ENCODE measurements at regions not wholly inside any gene's neighbourhood (a gene's known extent, or its start where the extent isn't known, plus 50 kb on each side); places are given as distances from the start of the nearest gene placed in this dataset.

GRCh38 chr2:150989969-150990368, 271.7 kb downstream of the RBM43 start:
- Histone ChIP-seq H3K36me3 (ENCODE audit: control insufficient read depth, insufficient read depth, low read length) (no peaks in the 10 kb centered on the region), H3K4me3 (replicated peaks; ENCODE audit: low read depth, low read length) (no peak overlapping the region), H3K27me3 (replicated peaks; ENCODE audit: control insufficient read depth, insufficient read depth, low read length) (no peaks in the 10 kb centered on the region; the same call in 1 of the 2 replicates)
- no peak for TF ChIP-seq CTCF (IDR thresholded peaks at IDR 0.05; ENCODE audit: insufficient read depth, low read length, poor library complexity, severe bottlenecking)
- no peak for DNase-seq (ENCODE audit: extremely low read depth, insufficient read length)

DNA sequence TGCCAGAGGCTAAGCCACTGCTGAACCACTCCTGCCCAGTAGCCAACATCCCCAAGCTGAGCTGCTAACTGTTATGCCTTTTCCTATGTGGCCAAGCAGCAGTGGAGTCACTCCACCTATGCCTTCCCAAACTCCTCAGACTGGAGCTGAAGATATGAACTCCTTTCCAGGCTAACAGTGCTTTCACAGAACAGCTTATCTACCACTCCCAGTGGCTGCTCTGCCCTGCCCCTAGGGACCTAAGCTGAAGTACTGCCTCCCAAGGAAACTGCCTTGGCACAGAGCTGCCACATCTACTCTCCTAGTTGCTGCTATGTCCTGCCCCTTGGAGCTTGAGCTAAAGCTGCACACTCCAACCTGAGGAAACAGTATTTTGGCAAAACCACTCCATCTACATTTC, 275.9 kb downstream of the RBM43 start:
- Histone ChIP-seq H3K36me3 (ENCODE audit: control insufficient read depth, insufficient read depth, low read length) (no peaks in the 10 kb centered on the region), H3K4me3 (replicated peaks; ENCODE audit: low read depth, low read length) (no peak overlapping the region), H3K27me3 (replicated peaks; ENCODE audit: control insufficient read depth, insufficient read depth, low read length) (no peaks in the 10 kb centered on the region; the same call in 1 of the 2 replicates)
- TF ChIP-seq CTCF (IDR thresholded peaks at IDR 0.05; ENCODE audit: insufficient read depth, low read length, poor library complexity, severe bottlenecking): no peak
- no peak for DNase-seq (ENCODE audit: extremely low read depth, insufficient read length)

GRCh38 chr2:150983314-150983897, 278.3 kb downstream of the RBM43 start:
- Histone ChIP-seq H3K4me3 (replicated peaks; ENCODE audit: low read depth, low read length) (no peak overlapping the region), H3K36me3 (ENCODE audit: control insufficient read depth, insufficient read depth, low read length) (no peaks in the 10 kb centered on the region), H3K27me3 (replicated peaks; ENCODE audit: control insufficient read depth, insufficient read depth, low read length) (no peaks in the 10 kb centered on the region; the same call in 1 of the 2 replicates)
- no peak for DNase-seq (ENCODE audit: extremely low read depth, insufficient read length)
- TF ChIP-seq CTCF (IDR thresholded peaks at IDR 0.05; ENCODE audit: insufficient read depth, low read length, poor library complexity, severe bottlenecking): no peak

- no peaks in the 10 kb centered on the region; the same call in 1 of the 2 replicates for H3K27me3 ChIP-seq (replicated peaks; ENCODE audit: control insufficient read depth, insufficient read depth, low read length)
- no peak overlapping the region for H3K4me3 ChIP-seq (replicated peaks; ENCODE audit: low read depth, low read length)
- no peak for TF ChIP-seq CTCF (IDR thresholded peaks at IDR 0.05; ENCODE audit: insufficient read depth, low read length, poor library complexity, severe bottlenecking)
- no peaks in the 10 kb centered on the region for H3K36me3 ChIP-seq (ENCODE audit: control insufficient read depth, insufficient read depth, low read length)
- DNase-seq (ENCODE audit: extremely low read depth, insufficient read length): no peak
Measured at GRCh38 chr2:150981826-150982225, 279.8 kb downstream of the RBM43 start.

DNA sequence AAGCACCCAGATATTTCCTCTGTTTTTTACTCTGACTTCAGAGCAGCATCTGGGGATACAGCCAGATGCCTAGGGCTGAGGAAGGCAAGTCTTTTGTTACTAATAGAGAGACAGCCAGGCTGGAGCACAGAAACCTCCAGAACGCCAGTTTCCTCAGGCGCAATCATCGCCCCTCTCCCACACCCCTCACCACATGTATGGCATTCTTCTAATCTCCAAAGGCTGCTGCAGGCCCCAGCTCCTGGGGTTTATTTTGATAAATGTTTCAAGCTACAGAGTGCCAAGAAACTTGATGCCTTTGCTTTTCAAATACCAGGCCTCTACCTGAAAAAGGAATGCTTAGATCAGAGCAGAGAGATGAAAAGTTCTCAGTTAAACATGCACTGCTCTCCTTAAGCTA, 283.6 kb downstream of the RBM43 start:
- no peak overlapping the region for H3K4me3 ChIP-seq (replicated peaks; ENCODE audit: low read depth, low read length)
- no peaks in the 10 kb centered on the region for H3K36me3 ChIP-seq (ENCODE audit: control insufficient read depth, insufficient read depth, low read length)
- no peaks in the 10 kb centered on the region for H3K27me3 ChIP-seq (replicated peaks; ENCODE audit: control insufficient read depth, insufficient read depth, low read length)
- no peak for TF ChIP-seq CTCF (IDR thresholded peaks at IDR 0.05; ENCODE audit: insufficient read depth, low read length, poor library complexity, severe bottlenecking)
- no peak for DNase-seq (ENCODE audit: extremely low read depth, insufficient read length)

DNA sequence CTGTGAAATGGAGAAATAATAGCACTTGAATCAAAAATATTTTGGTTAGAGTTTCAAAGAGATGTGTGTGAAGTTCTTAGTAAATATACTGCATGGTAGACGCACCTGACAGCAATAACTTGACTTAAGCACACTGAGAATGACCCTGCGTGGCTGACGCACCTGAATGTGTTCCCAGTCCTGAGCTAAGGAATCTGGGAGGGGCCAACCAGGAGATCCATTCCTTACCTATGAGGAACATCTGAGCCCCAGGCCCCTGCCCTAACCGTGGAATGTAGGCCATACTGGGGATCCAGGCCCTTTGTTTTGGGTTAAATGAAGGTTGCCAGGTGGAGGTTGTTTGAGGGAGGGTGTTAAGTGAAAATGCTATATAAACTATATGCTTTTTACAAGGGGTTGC, 284.4 kb downstream of the RBM43 start:
- TF ChIP-seq CTCF (IDR thresholded peaks at IDR 0.05; ENCODE audit: insufficient read depth, low read length, poor library complexity, severe bottlenecking): no peak
- Histone ChIP-seq H3K36me3 (ENCODE audit: control insufficient read depth, insufficient read depth, low read length) (no peaks in the 10 kb centered on the region), H3K4me3 (replicated peaks; ENCODE audit: low read depth, low read length) (no peak overlapping the region), H3K27me3 (replicated peaks; ENCODE audit: control insufficient read depth, insufficient read depth, low read length) (no peaks in the 10 kb centered on the region)
- DNase-seq (ENCODE audit: extremely low read depth, insufficient read length): no peak

All from GM06990 (cell line).